HFFc6 (cell line): ENCODE measurements at regions not wholly inside any gene's neighbourhood (a gene's known extent, or its start where the extent isn't known, plus 50 kb on each side); places are given as distances from the start of the nearest gene placed in this dataset.

Source experiments
- DNase-seq: peaks from one replicate; pipeline ENCODE4 v3.0.0-alpha.2; 2018
- H3K27ac Mint-ChIP-seq: 2 replicates; pipeline ENCODE4 v1.8.0; 2020; ENCODE audit warnings: mild to moderate bottlenecking, mixed read lengths
- H3K27me3 Mint-ChIP-seq: 2 replicates; pipeline ENCODE4 v1.8.0; 2021; ENCODE audit warnings: mild to moderate bottlenecking, moderate library complexity, mixed read lengths; ENCODE audit not compliant: insufficient read depth
- H3K36me3 Mint-ChIP-seq: 2 replicates; pipeline ENCODE4 v1.8.0; 2021; ENCODE audit warnings: low read depth, mixed read lengths
- H3K4me1 Mint-ChIP-seq: 2 replicates; pipeline ENCODE4 v1.8.0; 2020; ENCODE audit warnings: low read depth, mixed read lengths
- H3K4me3 Mint-ChIP-seq: 2 replicates; pipeline ENCODE4 v1.8.0; 2020; ENCODE audit warnings: mild to moderate bottlenecking, moderate library complexity, mixed read lengths
- H3K9me3 Mint-ChIP-seq: 2 replicates; pipeline ENCODE4 v1.8.0; 2020; ENCODE audit warnings: mild to moderate bottlenecking, mixed read lengths
- TF ChIP-seq, protein P1 (sequence below): fragments of 200-600 bp; sonication (generic); IDR thresholded peaks from 2 replicates; pipeline ENCODE4 v1.5.0; 2021; ENCODE audit warnings: antibody characterized with exemption, mild to moderate bottlenecking

DNA sequence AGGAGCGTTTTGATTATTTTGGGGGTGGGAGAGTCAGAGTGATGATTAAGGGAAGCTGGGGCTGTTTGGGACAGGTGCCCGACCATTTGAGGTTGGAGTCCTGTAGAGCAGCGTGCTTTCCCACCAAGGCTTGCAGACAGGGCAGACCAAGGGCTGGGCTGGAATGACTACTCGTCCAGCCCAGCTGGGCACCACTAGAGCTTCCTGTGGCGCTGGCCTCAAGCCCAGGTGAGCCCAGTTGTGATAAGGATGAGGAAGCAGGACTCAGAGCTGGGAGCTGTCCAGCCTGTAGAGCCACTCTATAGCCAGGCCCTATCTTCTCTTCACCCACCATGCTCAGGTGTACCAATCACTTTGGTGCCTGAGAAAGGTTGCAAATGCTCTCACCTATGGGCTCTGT lies 75.8 kb upstream of the ACAN start:
- Mint-ChIP-seq H3K4me3 (no peak overlapping the region), H3K27ac (no peak overlapping the region), H3K27me3 (peaks cover 36% of the 10 kb centered on the region), H3K9me3 (no peaks in the 10 kb centered on the region), H3K36me3 (no peaks in the 10 kb centered on the region), H3K4me1 (no peaks in the 10 kb centered on the region)
- TF ChIP-seq, protein P1, sequence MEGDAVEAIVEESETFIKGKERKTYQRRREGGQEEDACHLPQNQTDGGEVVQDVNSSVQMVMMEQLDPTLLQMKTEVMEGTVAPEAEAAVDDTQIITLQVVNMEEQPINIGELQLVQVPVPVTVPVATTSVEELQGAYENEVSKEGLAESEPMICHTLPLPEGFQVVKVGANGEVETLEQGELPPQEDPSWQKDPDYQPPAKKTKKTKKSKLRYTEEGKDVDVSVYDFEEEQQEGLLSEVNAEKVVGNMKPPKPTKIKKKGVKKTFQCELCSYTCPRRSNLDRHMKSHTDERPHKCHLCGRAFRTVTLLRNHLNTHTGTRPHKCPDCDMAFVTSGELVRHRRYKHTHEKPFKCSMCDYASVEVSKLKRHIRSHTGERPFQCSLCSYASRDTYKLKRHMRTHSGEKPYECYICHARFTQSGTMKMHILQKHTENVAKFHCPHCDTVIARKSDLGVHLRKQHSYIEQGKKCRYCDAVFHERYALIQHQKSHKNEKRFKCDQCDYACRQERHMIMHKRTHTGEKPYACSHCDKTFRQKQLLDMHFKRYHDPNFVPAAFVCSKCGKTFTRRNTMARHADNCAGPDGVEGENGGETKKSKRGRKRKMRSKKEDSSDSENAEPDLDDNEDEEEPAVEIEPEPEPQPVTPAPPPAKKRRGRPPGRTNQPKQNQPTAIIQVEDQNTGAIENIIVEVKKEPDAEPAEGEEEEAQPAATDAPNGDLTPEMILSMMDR = no peak
- no peak for DNase-seq

DNA sequence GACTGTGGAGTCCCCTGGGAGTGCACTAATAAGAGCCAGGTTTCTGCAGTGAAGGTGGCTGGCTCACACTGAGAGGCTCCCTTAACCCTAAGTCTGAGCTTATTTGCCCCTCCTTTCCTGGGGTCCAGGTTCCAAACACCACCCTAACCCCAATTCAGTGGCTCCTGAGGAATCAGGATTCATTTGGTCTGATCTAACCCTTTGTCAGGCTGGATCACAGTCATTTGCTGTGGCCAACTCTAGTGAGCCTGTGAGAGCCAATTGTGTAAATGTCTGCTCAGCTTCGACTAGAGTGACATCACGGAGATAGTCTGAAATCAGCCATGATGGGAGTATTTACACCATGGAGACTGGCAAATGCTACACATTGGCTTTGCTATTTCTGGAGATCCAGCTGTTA lies 73.7 kb upstream of the ACAN start:
- Mint-ChIP-seq H3K4me3 (no peak overlapping the region), H3K9me3 (no peaks in the 10 kb centered on the region)
- no peak for DNase-seq

DNA sequence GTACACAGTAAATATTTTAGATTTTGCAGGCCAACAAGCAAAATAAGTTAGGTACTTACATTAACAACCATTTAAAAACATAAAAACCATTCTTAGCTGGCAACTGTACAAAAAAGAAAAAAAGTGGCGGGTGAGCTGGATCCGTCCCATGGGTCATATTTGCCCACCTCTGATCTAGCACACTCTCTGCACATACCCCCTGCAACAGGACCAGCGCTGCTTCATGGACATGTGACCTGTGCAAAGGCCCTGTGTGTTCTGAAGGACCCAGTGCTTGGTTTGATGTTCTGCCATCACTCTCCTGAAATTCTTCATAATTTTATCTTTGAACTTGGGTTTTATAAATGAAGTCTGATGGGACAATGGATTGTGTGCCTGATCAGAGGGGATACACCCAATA lies 72.5 kb upstream of the ACAN start:
- TF ChIP-seq, protein P1 = no peak
- H3K27me3 Mint-ChIP-seq = peaks cover 28% of the 10 kb centered on the region
- H3K4me1 Mint-ChIP-seq = peaks cover 4% of the 10 kb centered on the region
- H3K4me3 Mint-ChIP-seq = no peak overlapping the region
- no peak overlapping the region for H3K27ac Mint-ChIP-seq
- H3K9me3 Mint-ChIP-seq = no peaks in the 10 kb centered on the region
- H3K36me3 Mint-ChIP-seq = no peaks in the 10 kb centered on the region
- no peak for DNase-seq

More for the DNA sequence above, 73.7 kb upstream of the ACAN start:
- Mint-ChIP-seq H3K36me3 (no peaks in the 10 kb centered on the region), H3K27me3 (peaks cover 36% of the 10 kb centered on the region), H3K27ac (no peak overlapping the region), H3K4me1 (no peaks in the 10 kb centered on the region)
- TF ChIP-seq, protein P1 = no peak

DNA sequence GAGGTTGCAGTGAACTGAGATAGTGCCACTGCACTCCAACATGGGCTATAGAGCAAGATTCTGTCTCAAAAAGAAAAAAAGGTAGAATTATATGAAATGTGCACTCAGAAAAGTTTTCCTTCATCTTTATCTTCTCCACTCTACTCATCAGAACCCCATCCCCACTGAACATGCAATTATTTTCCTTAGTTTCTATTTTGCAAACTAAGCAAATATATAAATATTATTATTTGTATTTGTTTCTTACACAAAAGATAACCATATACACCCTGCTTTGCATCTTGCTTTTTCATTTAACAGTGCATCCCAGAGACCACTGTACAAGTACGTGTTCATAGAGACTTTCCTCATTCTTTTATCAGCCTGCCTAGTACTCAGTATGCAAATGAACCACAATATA lies 68.0 kb upstream of the ACAN start:
- Mint-ChIP-seq H3K36me3 (no peaks in the 10 kb centered on the region), H3K27me3 (peaks cover 7% of the 10 kb centered on the region), H3K9me3 (peaks cover 4% of the 10 kb centered on the region; the same call in 1 of the 2 replicates)

DNA sequence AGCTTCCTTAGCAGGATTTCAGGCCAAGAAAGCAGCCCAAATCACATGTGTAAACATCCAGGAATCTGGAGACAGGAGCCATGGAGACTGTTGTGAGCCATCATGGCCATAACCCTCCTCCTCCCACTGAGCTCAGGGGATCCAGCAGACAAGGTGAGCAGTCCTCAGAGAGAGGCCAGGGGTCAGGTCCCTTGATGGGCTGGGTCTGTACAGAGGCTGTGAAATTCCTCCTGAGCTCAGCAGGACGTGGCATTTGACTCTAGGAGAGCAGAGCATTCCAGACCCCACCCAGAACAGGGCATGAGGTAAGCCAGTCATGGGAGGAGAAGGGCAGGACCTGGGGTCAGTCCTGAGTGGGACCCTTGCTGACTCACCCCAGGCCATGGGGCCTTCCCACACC lies 67.0 kb upstream of the ACAN start:
- no peak for DNase-seq
- H3K9me3 Mint-ChIP-seq = peaks cover 4% of the 10 kb centered on the region; the same call in 1 of the 2 replicates
- H3K4me3 Mint-ChIP-seq = no peak overlapping the region
- peaks cover 10% of the 10 kb centered on the region for H3K27me3 Mint-ChIP-seq
- H3K36me3 Mint-ChIP-seq = no peaks in the 10 kb centered on the region
- H3K4me1 Mint-ChIP-seq = peaks cover 27% of the 10 kb centered on the region
- TF ChIP-seq, protein P1 = no peak
- H3K27ac Mint-ChIP-seq = no peak overlapping the region

More for the DNA sequence above, 68.0 kb upstream of the ACAN start:
- no peak for DNase-seq
- H3K4me3 Mint-ChIP-seq = no peak overlapping the region
- H3K27ac Mint-ChIP-seq = no peak overlapping the region
- H3K4me1 Mint-ChIP-seq = peaks cover 27% of the 10 kb centered on the region
- TF ChIP-seq, protein P1 = no peak

DNA sequence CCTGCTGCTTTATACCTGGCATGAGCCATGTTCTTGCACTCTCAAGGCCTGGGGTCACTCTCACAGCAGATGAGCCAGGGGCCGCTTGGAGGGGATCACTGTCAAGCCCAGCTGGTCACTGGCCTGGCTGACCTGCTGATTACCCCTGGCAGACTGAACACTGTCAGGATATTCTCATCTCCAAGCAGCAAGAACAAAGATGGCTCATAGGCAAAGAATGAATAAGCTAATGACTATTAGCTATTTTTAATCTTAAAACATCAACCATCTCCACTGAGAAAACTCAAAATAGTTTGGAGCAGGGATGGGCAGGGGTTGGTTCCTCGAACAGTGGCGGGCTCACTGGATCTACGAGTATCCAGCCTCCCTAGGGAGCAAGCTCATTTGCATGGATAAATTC lies 64.4 kb upstream of the ACAN start:
- Mint-ChIP-seq H3K27me3 (peaks cover 11% of the 10 kb centered on the region), H3K27ac (no peak overlapping the region), H3K36me3 (no peaks in the 10 kb centered on the region), H3K4me3 (peak overlapping the region; percentile 33; the same call in 1 of the 2 replicates), H3K4me1 (peaks cover 33% of the 10 kb centered on the region), H3K9me3 (peaks cover 4% of the 10 kb centered on the region; the same call in 1 of the 2 replicates)
- peak; percentile 18 for DNase-seq
- TF ChIP-seq, protein P1 = no peak
